ENCODE measurements at regions not wholly inside any gene's neighbourhood (a gene's known extent, or its start where the extent isn't known, plus 50 kb on each side); places are given as distances from the start of the nearest gene placed in this dataset.

- POLR2A ChIA-PET (ENCODE audit: unreplicated experiment): no interaction called here
- H3K23ac ChIP-seq (ENCODE audit: low read depth, low read length): no peak overlapping the region
- H2AK5ac ChIP-seq (ENCODE audit: low read depth, low read length): no peak overlapping the region
- dilution Hi-C loops (cut with HindIII; ENCODE audit: low sequenced_read_pairs, unreplicated experiment): no loop called here
- no TSS peak for BruUV-seq (replicated peaks)
- no peak overlapping the region for H3K4me3 ChIP-seq (ENCODE audit: insufficient read depth, low read depth, low read length)
- peaks cover 11% of the 10 kb centered on the region for H3K9me3 ChIP-seq (ENCODE audit: control insufficient read depth, insufficient read depth, low read length)
- no peak overlapping the region for H4K8ac ChIP-seq (ENCODE audit: low read depth in 2 of 2, low read length in 2 of 2)
- no peak overlapping the region for H3K4me2 ChIP-seq (ENCODE audit: low read depth, low read length)
- H3K9me1 ChIP-seq (ENCODE audit: insufficient read depth, low read length): no peaks in the 10 kb centered on the region
- CTCF ChIA-PET: no interaction called here
- no peak overlapping the region for H4K91ac ChIP-seq (ENCODE audit: insufficient read depth, low read depth, low read length)
- ATAC-seq (ENCODE audit: low read depth): no peak
- no peak overlapping the region for H2BK15ac ChIP-seq (ENCODE audit: low read depth, low read length)
- H3K4me1 ChIP-seq (ENCODE audit: control insufficient read depth, insufficient read depth, low read length): no peaks in the 10 kb centered on the region
- H3K27ac ChIP-seq (ENCODE audit: insufficient read depth, low read length): no peak overlapping the region
- H3K14ac ChIP-seq (replicated peaks; ENCODE audit: low read depth, low read length): no peak overlapping the region
- no peaks in the 10 kb centered on the region for H3K79me1 ChIP-seq (ENCODE audit: low read depth in 1 of 2, low read length in 2 of 2)
- no peak overlapping the region for H3K9ac ChIP-seq (ENCODE audit: low read depth, low read length)
- H3K18ac ChIP-seq (ENCODE audit: low read depth, low read length): no peak overlapping the region
- H2BK120ac ChIP-seq (ENCODE audit: low read depth, low read length): no peak overlapping the region
- intact Hi-C loops (cut with micrococcal nuclease): no loop called here
- H2AFZ ChIP-seq (replicated peaks; ENCODE audit: low read length, poor library complexity): no peak overlapping the region
- H3K4ac ChIP-seq (ENCODE audit: low read depth, low read length): no peak overlapping the region
- no peaks in the 10 kb centered on the region for H3K36me3 ChIP-seq (ENCODE audit: control insufficient read depth, insufficient read depth, low read length)
- no peaks in the 10 kb centered on the region for H4K20me1 ChIP-seq (ENCODE audit: insufficient read depth, low read length)
- H2AK9ac ChIP-seq (replicated peaks; ENCODE audit: low read depth, low read length, poor library complexity): no peak overlapping the region
- no peak overlapping the region for H4K5ac ChIP-seq (ENCODE audit: low read depth, low read length)
- H3K27me3 ChIP-seq (ENCODE audit: control insufficient read depth, insufficient read depth, low read length): no peaks in the 10 kb centered on the region
- no peak overlapping the region for H3K56ac ChIP-seq (ENCODE audit: extremely low read depth, insufficient read depth, low read length)
- no peak for DNase-seq
- TF ChIP-seq MAZ (IDR thresholded peaks at IDR 0.05; ENCODE audit: borderline replicate concordance, low read depth, low read length) (no peak), CHD1 (IDR thresholded peaks at IDR 0.05; ENCODE audit: low read depth, low read length) (no peak), CEBPB (IDR thresholded peaks at IDR 0.05; ENCODE audit: low read depth, low read length) (no peak), MAFK (IDR thresholded peaks at IDR 0.05; ENCODE audit: low read depth, low read length) (no peak), NFE2L2 (IDR thresholded peaks at IDR 0.05; ENCODE audit: low read depth, low read length) (no peak), SMC3 (IDR thresholded peaks at IDR 0.05; ENCODE audit: low read depth, low read length) (no peak), ELK1 (IDR thresholded peaks at IDR 0.05; ENCODE audit: borderline replicate concordance, low read depth, low read length) (no peak), MXI1 (IDR thresholded peaks at IDR 0.05; ENCODE audit: borderline replicate concordance, low read depth, low read length) (no peak), BHLHE40 (IDR thresholded peaks at IDR 0.05; ENCODE audit: low read depth, low read length) (no peak), RFX5 (IDR thresholded peaks at IDR 0.05; ENCODE audit: low read depth, low read length) (no peak)
- in situ Hi-C loops (cut with MboI; ENCODE audit: low sequenced_read_pairs): no loop called here
- no peak overlapping the region for H2BK5ac ChIP-seq (ENCODE audit: low read depth, low read length, poor library complexity, severe bottlenecking)
- no peak overlapping the region for H2BK20ac ChIP-seq (ENCODE audit: low read depth, low read length)
Measured at GRCh38 chr16:79375351-79375750, 225.2 kb downstream of the MAF start.
